NT2/D1 (cell line): ENCODE measurements at regions not wholly inside any gene's neighbourhood (a gene's known extent, or its start where the extent isn't known, plus 50 kb on each side); places are given as distances from the start of the nearest gene placed in this dataset.

Experiments used
- SUZ12 ChIP-seq: IDR thresholded peaks from 2 replicates; pipeline ENCODE4 v1.6.1; 2011; ENCODE audit not compliant: insufficient read length, insufficient read depth; ENCODE audit errors: extremely low read depth
- YY1 ChIP-seq: IDR thresholded peaks from 2 replicates; pipeline ENCODE4 v1.6.1; 2011; ENCODE audit not compliant: insufficient read length, insufficient read depth
- ZNF274 ChIP-seq: IDR thresholded peaks from 2 replicates; pipeline ENCODE4 v1.6.1; 2011; ENCODE audit warnings: mild to moderate bottlenecking, low read depth, low read length

DNA sequence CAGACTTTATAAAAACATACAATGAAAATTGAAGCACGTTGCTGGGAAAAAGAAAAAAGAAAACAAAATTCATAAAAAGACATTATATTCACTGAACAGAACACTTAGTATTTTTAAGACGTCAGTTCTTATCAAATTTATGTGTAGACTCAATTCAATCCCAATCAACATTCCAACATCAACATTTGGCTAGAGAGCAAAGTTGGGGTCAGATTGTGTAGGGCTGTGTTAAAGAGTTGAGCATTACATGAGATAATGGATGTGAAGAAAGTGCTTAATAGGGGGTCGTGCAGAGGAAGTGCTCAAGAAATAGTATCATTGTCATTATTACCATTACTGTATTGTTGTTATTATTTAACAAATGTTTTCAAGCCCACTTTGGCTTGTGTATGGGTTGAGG, 154.1 kb upstream of the TNP1 start:
- TF ChIP-seq YY1 (no peak), SUZ12 (no peak), ZNF274 (no peak)
